Posterior vena cava (tissue), 2 donors: ENCODE measurements at regions not wholly inside any gene's neighbourhood (a gene's known extent, or its start where the extent isn't known, plus 50 kb on each side); places are given as distances from the start of the nearest gene placed in this dataset.
A peak's percentile ranks its signal among the peaks of the same experiment; 100 is the strongest.

Experiments
- DNase-seq: peaks from one replicate; pipeline ENCODE4 v3.0.0-alpha.2; 2020; ENCODE audit warnings: low spot score
- intact Hi-C, 2 donors: fragments of 100-400 bp; cut with DNase I; formaldehyde crosslinking; loops; one replicate each; pipeline versions ENCODE4 v1.14.1 to v1.14.2; 2022 to 2023
- donor health status: DM: yes; HTN: yes; CAD: no.
- donor health status: DM: yes; HTN: yes; CAD: no.

GRCh38 chr9:135001526-135001925 is 83.8 kb upstream of the FCN1 start:
- intact Hi-C loops, result no loop called here
- peak; percentile 17 for DNase-seq

GRCh38 chr9:135002336-135002735 is 84.6 kb upstream of the FCN1 start:
- DNase-seq, result peak; percentile 9
- intact Hi-C loops, result no loop called here

- DNase-seq, result no peak
- intact Hi-C loops, result no loop called here
Observed at GRCh38 chr9:135002802-135003201, 84.7 kb upstream of the OLFM1 start.

- DNase-seq, result no peak
- intact Hi-C loops, result no loop called here
Observed at GRCh38 chr9:135004772-135005171, 82.7 kb upstream of the OLFM1 start.

GRCh38 chr9:135006911-135007570 is 80.4 kb upstream of the OLFM1 start:
- intact Hi-C loops, result no loop called here

GRCh38 chr9:135007601-135008000 is 79.9 kb upstream of the OLFM1 start:
- intact Hi-C loops, result no loop called here
- no peak for DNase-seq

More at GRCh38 chr9:135006911-135007570, 80.4 kb upstream of the OLFM1 start:
- DNase-seq, result no peak

- intact Hi-C loops, result no loop called here
Observed at GRCh38 chr9:135008416-135008815, 79.1 kb upstream of the OLFM1 start.

GRCh38 chr9:135009051-135009560 is 78.4 kb upstream of the OLFM1 start:
- intact Hi-C loops, result no loop called here
- no peak for DNase-seq

More at GRCh38 chr9:135008416-135008815, 79.1 kb upstream of the OLFM1 start:
- no peak for DNase-seq

GRCh38 chr9:135009794-135010585 is 77.5 kb upstream of the OLFM1 start:
- intact Hi-C loops, result no loop called here
- no peak for DNase-seq

GRCh38 chr9:135010586-135010860 is 76.9 kb upstream of the OLFM1 start:
- DNase-seq, result no peak
- intact Hi-C loops, result no loop called here

GRCh38 chr9:135010921-135011320 is 76.5 kb upstream of the OLFM1 start:
- intact Hi-C loops, result no loop called here
- no peak for DNase-seq

GRCh38 chr9:135012166-135012565 is 75.3 kb upstream of the OLFM1 start:
- no peak for DNase-seq
- intact Hi-C loops, result no loop called here

- no peak for DNase-seq
- intact Hi-C loops, result no loop called here
Observed at GRCh38 chr9:135014311-135015010, 73.0 kb upstream of the OLFM1 start.

GRCh38 chr9:135015096-135015495 is 72.4 kb upstream of the OLFM1 start:
- intact Hi-C loops, result no loop called here
- DNase-seq, result no peak

- DNase-seq, result no peak
- intact Hi-C loops, result no loop called here
Observed at GRCh38 chr9:135015565-135015964, 71.9 kb upstream of the OLFM1 start.

GRCh38 chr9:135016037-135016640 is 71.3 kb upstream of the OLFM1 start:
- intact Hi-C loops, result no loop called here
- no peak for DNase-seq

GRCh38 chr9:135016876-135017275 is 70.6 kb upstream of the OLFM1 start:
- intact Hi-C loops, result no loop called here
- DNase-seq, result no peak

GRCh38 chr9:135017899-135018298 is 69.6 kb upstream of the OLFM1 start:
- DNase-seq, result no peak
- intact Hi-C loops, result no loop called here

- intact Hi-C loops, result no loop called here
- no peak for DNase-seq
Observed at GRCh38 chr9:135018306-135018915, 69.1 kb upstream of the OLFM1 start.

- intact Hi-C loops, result no loop called here
- no peak for DNase-seq
Observed at GRCh38 chr9:135019224-135019623, 68.2 kb upstream of the OLFM1 start.
